Neural cell (in vitro differentiated cells): ENCODE measurements at regions not wholly inside any gene's neighbourhood (a gene's known extent, or its start where the extent isn't known, plus 50 kb on each side); places are given as distances from the start of the nearest gene placed in this dataset.

ENCODE experiments used
- H2AFZ ChIP-seq: fragments of 200-600, 300-800 bp; sonication (generic), shearing (Covaris generic); 2 replicates; pipeline ENCODE4 v1.6.0; 2014; ENCODE audit warnings: low read depth, mild to moderate bottlenecking, antibody characterized with exemption, low read length, moderate library complexity
- H3F3A ChIP-seq: fragments of 200-600 bp; shearing (Covaris generic); 2 replicates; pipeline ENCODE4 v1.6.1; 2016; ENCODE audit warnings: mild to moderate bottlenecking, moderate library complexity, mixed read lengths, antibody characterized with exemption, low read length; ENCODE audit not compliant: insufficient read depth, poor library complexity, severe bottlenecking
- H3K27ac ChIP-seq: fragments of 200-600, 300-800 bp; sonication (generic), shearing (Covaris generic); 2 replicates; pipeline ENCODE4 v1.5.1; 2014; ENCODE audit warnings: mild to moderate bottlenecking, low read length, moderate library complexity
- H3K27me3 ChIP-seq: fragments of 300-800, 200-600 bp; sonication (generic), shearing (Covaris generic); 2 replicates; pipeline ENCODE4 v1.6.0; 2014; ENCODE audit warnings: mild to moderate bottlenecking, low read depth, low read length, moderate library complexity; ENCODE audit not compliant: insufficient read depth
- H3K36me3 ChIP-seq: fragments of 300-800, 200-600 bp; sonication (generic), shearing (Covaris generic); 2 replicates; pipeline ENCODE4 v1.5.1; 2014; ENCODE audit warnings: mild to moderate bottlenecking, antibody characterized with exemption, low read length, moderate library complexity; ENCODE audit not compliant: insufficient read depth
- H3K4me2 ChIP-seq: fragments of 300-800, 200-600 bp; sonication (generic), shearing (Covaris generic); 2 replicates; pipeline ENCODE4 v1.6.0; 2014; ENCODE audit warnings: mild to moderate bottlenecking, low read length
- H3K4me3 ChIP-seq: fragments of 300-800, 200-600 bp; sonication (generic), shearing (Covaris generic); 2 replicates; pipeline ENCODE4 v1.5.1; 2014; ENCODE audit warnings: mild to moderate bottlenecking, low read length, moderate library complexity
- H3K79me2 ChIP-seq: fragments of 200-600 bp; shearing (Covaris generic); replicated peaks from 2 replicates; pipeline ENCODE4 v1.6.0; 2014; ENCODE audit warnings: mild to moderate bottlenecking, low read length, moderate library complexity; ENCODE audit not compliant: insufficient read depth
- H3K9ac ChIP-seq: fragments of 300-800, 200-600 bp; sonication (generic), shearing (Covaris generic); 2 replicates; pipeline ENCODE4 v1.6.1; 2016; ENCODE audit warnings: mild to moderate bottlenecking, low read length, mixed read lengths
- H3K9me2 ChIP-seq: fragments of 200-600 bp; shearing (Covaris generic); 2 replicates; pipeline ENCODE4 v1.6.1; 2016; ENCODE audit warnings: mild to moderate bottlenecking, low read length, mixed read lengths; ENCODE audit not compliant: insufficient read depth
- H3K9me3 ChIP-seq: fragments of 200-600, 300-800 bp; sonication (generic), shearing (Covaris generic); 2 replicates; pipeline ENCODE4 v1.6.1; 2016; ENCODE audit warnings: mild to moderate bottlenecking, mixed run types, low read length, moderate library complexity, mixed read lengths
- H4K20me1 ChIP-seq: fragments of 200-600 bp; shearing (Covaris generic); 2 replicates; pipeline ENCODE4 v1.6.1; 2016; ENCODE audit warnings: mild to moderate bottlenecking, mixed run types; ENCODE audit not compliant: insufficient read depth
- EP300 ChIP-seq: fragments of 450-650 bp; conservative IDR thresholded peaks from 2 replicates; pipeline ENCODE4 v1.6.1; 2014; ENCODE audit warnings: antibody characterized with exemption, mild to moderate bottlenecking, moderate library complexity; ENCODE audit not compliant: poor library complexity, severe bottlenecking
- EZH2 ChIP-seq: fragments of 200-600, 300-800 bp; shearing (Covaris generic), sonication (generic); IDR thresholded peaks from 2 replicates; pipeline ENCODE4 v1.6.1; 2014; ENCODE audit warnings: antibody characterized with exemption, low read length, borderline replicate concordance, mild to moderate bottlenecking; ENCODE audit not compliant: insufficient read depth, poor library complexity, severe bottlenecking
- RAD21 ChIP-seq: fragments of 450-650 bp; conservative IDR thresholded peaks from 2 replicates; pipeline ENCODE4 v1.6.1; 2014; ENCODE audit warnings: antibody characterized with exemption, mild to moderate bottlenecking, moderate library complexity
- SMC3 ChIP-seq: fragments of 450-650 bp; conservative IDR thresholded peaks from 2 replicates; pipeline ENCODE4 v1.6.1; 2014; ENCODE audit warnings: antibody characterized with exemption, mild to moderate bottlenecking, moderate library complexity; ENCODE audit not compliant: poor library complexity
- TAF1 ChIP-seq: IDR thresholded peaks from 2 replicates; pipeline ENCODE4 v1.6.1; 2012; ENCODE audit warnings: low read depth
- TF ChIP-seq, protein P1 (sequence below): fragments of 450-650 bp; IDR thresholded peaks from 2 replicates; pipeline ENCODE4 v1.5.1; 2014; ENCODE audit warnings: antibody characterized with exemption, mild to moderate bottlenecking, moderate library complexity; ENCODE audit not compliant: poor library complexity, severe bottlenecking
- TF ChIP-seq, protein P2 (sequence below): IDR thresholded peaks from 2 replicates; pipeline ENCODE4 v1.6.1; 2012; ENCODE audit warnings: borderline replicate concordance

DNA sequence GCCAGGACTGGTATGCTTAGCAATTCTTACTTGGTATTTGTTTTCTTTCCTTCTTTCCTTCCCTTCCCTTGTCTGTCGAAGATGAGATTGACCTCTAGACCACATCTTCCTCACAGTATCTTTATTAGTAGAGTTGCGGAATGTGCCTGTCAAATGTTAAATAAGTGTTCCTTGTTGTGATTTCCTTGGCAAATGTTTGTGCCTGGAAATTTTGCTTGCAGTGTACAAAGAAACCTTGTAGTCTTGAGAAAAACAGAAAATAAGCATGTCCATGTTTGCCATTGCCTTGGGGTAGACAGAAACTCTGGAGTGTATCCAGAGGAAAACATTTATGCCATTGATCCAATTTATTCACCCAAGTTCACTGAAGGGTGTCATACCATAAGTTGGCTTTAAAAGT, 79.5 kb upstream of the ZNF385D start:
- no peak overlapping the region for H3K4me2 ChIP-seq
- H4K20me1 ChIP-seq = no peaks in the 10 kb centered on the region
- H2AFZ ChIP-seq = no peak overlapping the region
- TF ChIP-seq RAD21 = no peak
- no peak for TF ChIP-seq EP300
- TF ChIP-seq, protein P1, sequence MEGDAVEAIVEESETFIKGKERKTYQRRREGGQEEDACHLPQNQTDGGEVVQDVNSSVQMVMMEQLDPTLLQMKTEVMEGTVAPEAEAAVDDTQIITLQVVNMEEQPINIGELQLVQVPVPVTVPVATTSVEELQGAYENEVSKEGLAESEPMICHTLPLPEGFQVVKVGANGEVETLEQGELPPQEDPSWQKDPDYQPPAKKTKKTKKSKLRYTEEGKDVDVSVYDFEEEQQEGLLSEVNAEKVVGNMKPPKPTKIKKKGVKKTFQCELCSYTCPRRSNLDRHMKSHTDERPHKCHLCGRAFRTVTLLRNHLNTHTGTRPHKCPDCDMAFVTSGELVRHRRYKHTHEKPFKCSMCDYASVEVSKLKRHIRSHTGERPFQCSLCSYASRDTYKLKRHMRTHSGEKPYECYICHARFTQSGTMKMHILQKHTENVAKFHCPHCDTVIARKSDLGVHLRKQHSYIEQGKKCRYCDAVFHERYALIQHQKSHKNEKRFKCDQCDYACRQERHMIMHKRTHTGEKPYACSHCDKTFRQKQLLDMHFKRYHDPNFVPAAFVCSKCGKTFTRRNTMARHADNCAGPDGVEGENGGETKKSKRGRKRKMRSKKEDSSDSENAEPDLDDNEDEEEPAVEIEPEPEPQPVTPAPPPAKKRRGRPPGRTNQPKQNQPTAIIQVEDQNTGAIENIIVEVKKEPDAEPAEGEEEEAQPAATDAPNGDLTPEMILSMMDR = no peak
- TF ChIP-seq SMC3 = no peak
- H3K9ac ChIP-seq = no peak overlapping the region
- no peaks in the 10 kb centered on the region for H3K79me2 ChIP-seq
- H3K9me3 ChIP-seq = no peaks in the 10 kb centered on the region
- no peaks in the 10 kb centered on the region for H3K36me3 ChIP-seq
- H3K27ac ChIP-seq = no peak overlapping the region
- no peak overlapping the region for H3K4me3 ChIP-seq
- no peaks in the 10 kb centered on the region for H3F3A ChIP-seq
- no peaks in the 10 kb centered on the region for H3K27me3 ChIP-seq
- no peaks in the 10 kb centered on the region for H3K9me2 ChIP-seq

DNA sequence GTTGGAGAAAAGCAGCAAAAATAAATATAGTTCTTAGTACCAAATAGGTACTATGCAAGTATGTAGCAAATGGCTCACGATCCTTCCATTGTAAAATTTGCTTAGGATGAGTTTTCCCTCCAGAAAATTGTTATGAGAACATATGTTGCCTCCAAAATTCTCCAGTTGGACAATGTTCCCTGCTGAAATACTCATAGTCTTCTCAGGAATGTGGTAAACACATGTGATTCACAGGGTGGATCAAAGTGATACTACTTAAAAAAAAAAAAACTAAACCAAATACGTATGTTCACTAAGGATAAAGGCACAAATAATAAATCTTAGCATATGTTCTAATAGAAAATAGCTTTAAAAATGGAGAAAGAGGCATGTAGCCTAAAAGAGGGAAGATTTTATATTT, 84.3 kb upstream of the ZNF385D start:
- no peak overlapping the region for H3K27ac ChIP-seq
- TF ChIP-seq EP300 (no peak), EZH2 (no peak), TAF1 (no peak)
- TF ChIP-seq, protein P2, sequence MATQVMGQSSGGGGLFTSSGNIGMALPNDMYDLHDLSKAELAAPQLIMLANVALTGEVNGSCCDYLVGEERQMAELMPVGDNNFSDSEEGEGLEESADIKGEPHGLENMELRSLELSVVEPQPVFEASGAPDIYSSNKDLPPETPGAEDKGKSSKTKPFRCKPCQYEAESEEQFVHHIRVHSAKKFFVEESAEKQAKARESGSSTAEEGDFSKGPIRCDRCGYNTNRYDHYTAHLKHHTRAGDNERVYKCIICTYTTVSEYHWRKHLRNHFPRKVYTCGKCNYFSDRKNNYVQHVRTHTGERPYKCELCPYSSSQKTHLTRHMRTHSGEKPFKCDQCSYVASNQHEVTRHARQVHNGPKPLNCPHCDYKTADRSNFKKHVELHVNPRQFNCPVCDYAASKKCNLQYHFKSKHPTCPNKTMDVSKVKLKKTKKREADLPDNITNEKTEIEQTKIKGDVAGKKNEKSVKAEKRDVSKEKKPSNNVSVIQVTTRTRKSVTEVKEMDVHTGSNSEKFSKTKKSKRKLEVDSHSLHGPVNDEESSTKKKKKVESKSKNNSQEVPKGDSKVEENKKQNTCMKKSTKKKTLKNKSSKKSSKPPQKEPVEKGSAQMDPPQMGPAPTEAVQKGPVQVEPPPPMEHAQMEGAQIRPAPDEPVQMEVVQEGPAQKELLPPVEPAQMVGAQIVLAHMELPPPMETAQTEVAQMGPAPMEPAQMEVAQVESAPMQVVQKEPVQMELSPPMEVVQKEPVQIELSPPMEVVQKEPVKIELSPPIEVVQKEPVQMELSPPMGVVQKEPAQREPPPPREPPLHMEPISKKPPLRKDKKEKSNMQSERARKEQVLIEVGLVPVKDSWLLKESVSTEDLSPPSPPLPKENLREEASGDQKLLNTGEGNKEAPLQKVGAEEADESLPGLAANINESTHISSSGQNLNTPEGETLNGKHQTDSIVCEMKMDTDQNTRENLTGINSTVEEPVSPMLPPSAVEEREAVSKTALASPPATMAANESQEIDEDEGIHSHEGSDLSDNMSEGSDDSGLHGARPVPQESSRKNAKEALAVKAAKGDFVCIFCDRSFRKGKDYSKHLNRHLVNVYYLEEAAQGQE = no peak
- TF ChIP-seq, protein P1 = no peak
- H3F3A ChIP-seq = no peaks in the 10 kb centered on the region
- no peaks in the 10 kb centered on the region for H3K36me3 ChIP-seq
- no peaks in the 10 kb centered on the region for H3K79me2 ChIP-seq
- no peaks in the 10 kb centered on the region for H4K20me1 ChIP-seq
- no peaks in the 10 kb centered on the region for H3K9me2 ChIP-seq
- no peaks in the 10 kb centered on the region for H3K27me3 ChIP-seq
- no peak overlapping the region for H3K9ac ChIP-seq
- H3K4me2 ChIP-seq = no peak overlapping the region
- no peak overlapping the region for H2AFZ ChIP-seq
- no peaks in the 10 kb centered on the region for H3K9me3 ChIP-seq
- no peak overlapping the region for H3K4me3 ChIP-seq
